HepG2 (cell line): ENCODE measurements at regions not wholly inside any gene's neighbourhood (a gene's known extent, or its start where the extent isn't known, plus 50 kb on each side); places are given as distances from the start of the nearest gene placed in this dataset.

Experiments used
- AKNA ChIP-seq: sonication (generic); formaldehyde crosslinking; IDR thresholded peaks from 2 replicates; pipeline ENCODE4 v1.4.0; 2020; ENCODE audit warnings: missing genetic modification reagents, borderline replicate concordance
- ARNTL ChIP-seq: sonication (generic); formaldehyde crosslinking; IDR thresholded peaks from 2 replicates; pipeline ENCODE4 v1.4.0; 2020; ENCODE audit warnings: mild to moderate bottlenecking, missing genetic modification reagents
- BCL6 ChIP-seq: IDR thresholded peaks from 2 replicates; pipeline ENCODE4 v1.6.1; 2016; ENCODE audit warnings: missing genetic modification reagents, missing compliant biosample characterization
- FOSL1 ChIP-seq: sonication (generic); formaldehyde crosslinking; IDR thresholded peaks from 2 replicates; pipeline ENCODE4 v1.9.0; 2021; ENCODE audit warnings: missing genetic modification reagents, borderline replicate concordance
- GFI1 ChIP-seq: sonication (generic); formaldehyde crosslinking; IDR thresholded peaks from 2 replicates; pipeline ENCODE4 v1.5.0; 2020; ENCODE audit warnings: missing genetic modification reagents, mild to moderate bottlenecking, borderline replicate concordance
- MTERF4 ChIP-seq: sonication (generic); formaldehyde crosslinking; IDR thresholded peaks from 2 replicates; pipeline ENCODE4 v1.8.0; 2023; ENCODE audit warnings: mild to moderate bottlenecking, missing genetic modification reagents
- MXD3 ChIP-seq: IDR thresholded peaks from 2 replicates; pipeline ENCODE4 v1.6.1; 2016; ENCODE audit warnings: mild to moderate bottlenecking, missing biosample characterization, missing genetic modification reagents
- RORA ChIP-seq: sonication (generic); formaldehyde crosslinking; IDR thresholded peaks from 2 replicates; pipeline ENCODE4 v1.5.0; 2020; ENCODE audit warnings: mild to moderate bottlenecking, missing genetic modification reagents, moderate library complexity
- ZBTB25 ChIP-seq: IDR thresholded peaks from 2 replicates; pipeline ENCODE4 v1.6.1; 2018; ENCODE audit warnings: missing genetic modification reagents
- ZBTB42 ChIP-seq: sonication (generic); formaldehyde crosslinking; IDR thresholded peaks from 2 replicates; pipeline ENCODE4 v1.5.0; 2020; ENCODE audit warnings: mild to moderate bottlenecking, missing genetic modification reagents
- ZFP41 ChIP-seq: sonication (generic); formaldehyde crosslinking; IDR thresholded peaks from 2 replicates; pipeline ENCODE4 v1.4.0; 2020; ENCODE audit warnings: mild to moderate bottlenecking, missing genetic modification reagents, borderline replicate concordance
- ZNF234 ChIP-seq: sonication (generic); formaldehyde crosslinking; conservative IDR thresholded peaks from 2 replicates; pipeline ENCODE4 v1.5.1; 2020; ENCODE audit warnings: mild to moderate bottlenecking, missing genetic modification reagents
- ZNF33B ChIP-seq: sonication (generic); formaldehyde crosslinking; IDR thresholded peaks from 2 replicates; pipeline ENCODE4 v1.5.1; 2020; ENCODE audit warnings: mild to moderate bottlenecking, missing genetic modification reagents
- ZNF350 ChIP-seq: sonication (generic); formaldehyde crosslinking; IDR thresholded peaks from 2 replicates; pipeline ENCODE4 v1.4.0; 2020; ENCODE audit warnings: mild to moderate bottlenecking, low read depth, missing genetic modification reagents, borderline replicate concordance
- ZNF496 ChIP-seq: sonication (generic); formaldehyde crosslinking; IDR thresholded peaks from 2 replicates; pipeline ENCODE4 v1.8.1; 2023; ENCODE audit warnings: mild to moderate bottlenecking, moderate library complexity, missing genetic modification reagents; ENCODE audit not compliant: insufficient replicate concordance
- ZNF616 ChIP-seq: sonication (generic); formaldehyde crosslinking; IDR thresholded peaks from 2 replicates; pipeline ENCODE4 v1.5.0; 2020; ENCODE audit warnings: low read depth, mild to moderate bottlenecking, missing genetic modification reagents
- ZNF652 ChIP-seq: IDR thresholded peaks from 2 replicates; pipeline ENCODE4 v1.6.1; 2016; ENCODE audit warnings: low read depth, borderline replicate concordance
- TF ChIP-seq, protein P1 (sequence below): sonication (generic); IDR thresholded peaks from 2 replicates; pipeline ENCODE4 v1.6.1; 2016; ENCODE audit warnings: low read depth, borderline replicate concordance

DNA sequence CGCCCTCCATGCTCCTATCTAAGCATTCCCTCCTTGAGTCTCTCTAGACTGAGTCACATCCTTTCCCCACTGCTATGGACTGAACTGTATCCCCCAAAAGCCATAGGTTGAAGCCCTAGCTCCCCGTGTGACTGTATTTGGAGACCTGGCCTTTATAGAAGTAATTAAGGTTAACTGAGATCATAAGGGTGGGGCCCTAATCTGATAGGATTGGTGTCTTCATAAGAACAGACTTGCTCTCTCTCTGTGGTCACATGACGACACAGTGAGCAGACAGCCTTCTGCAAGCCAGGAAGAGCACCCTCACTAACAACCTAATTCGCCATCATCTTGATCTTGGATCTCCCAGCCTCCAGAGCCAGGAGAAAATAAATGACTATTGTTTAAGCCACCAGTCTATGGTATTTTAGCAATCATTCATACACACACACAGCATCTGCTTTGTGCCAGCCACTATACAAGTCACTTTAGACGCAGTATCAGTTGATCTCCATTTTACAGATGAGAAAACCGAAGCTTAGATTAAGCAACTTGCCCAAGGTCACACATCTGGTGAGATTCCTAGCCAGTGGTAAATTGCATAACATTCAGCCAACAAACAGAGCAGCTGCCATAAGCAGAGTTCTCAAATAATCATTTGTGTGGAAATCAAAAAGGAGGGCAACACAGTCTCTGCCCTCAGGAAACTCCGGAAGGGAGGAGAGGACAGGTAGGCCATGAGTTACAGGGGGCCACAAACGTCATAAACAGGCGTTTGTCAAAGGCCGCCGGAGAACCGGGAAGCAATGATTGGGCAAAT is 66.3 kb upstream of the HES1 start (continued):
- TF ChIP-seq, protein P1, sequence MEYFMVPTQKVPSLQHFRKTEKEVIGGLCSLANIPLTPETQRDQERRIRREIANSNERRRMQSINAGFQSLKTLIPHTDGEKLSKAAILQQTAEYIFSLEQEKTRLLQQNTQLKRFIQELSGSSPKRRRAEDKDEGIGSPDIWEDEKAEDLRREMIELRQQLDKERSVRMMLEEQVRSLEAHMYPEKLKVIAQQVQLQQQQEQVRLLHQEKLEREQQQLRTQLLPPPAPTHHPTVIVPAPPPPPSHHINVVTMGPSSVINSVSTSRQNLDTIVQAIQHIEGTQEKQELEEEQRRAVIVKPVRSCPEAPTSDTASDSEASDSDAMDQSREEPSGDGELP, result peak; percentile 58; the same call in 1 of the 2 replicates
- no peak for TF ChIP-seq ZFP41 (CRISPR knock-in tag)
- no peak for TF ChIP-seq AKNA
- peak; percentile 76 for TF ChIP-seq ZBTB25 (CRISPR knock-in tag)
- TF ChIP-seq ZNF33B (CRISPR knock-in tag), result no peak
- TF ChIP-seq FOSL1 (CRISPR knock-in tag), result no peak
- no peak for TF ChIP-seq ZNF652 (CRISPR knock-in tag)
- no peak for TF ChIP-seq ZNF616 (CRISPR knock-in tag)
- peak; percentile 93 for TF ChIP-seq BCL6 (CRISPR knock-in tag)
- TF ChIP-seq ZNF496, result no peak
- no peak for TF ChIP-seq ZNF234 (CRISPR knock-in tag)
- peak; percentile 11; the same call in 1 of the 2 replicates for TF ChIP-seq ARNTL (CRISPR knock-in tag)
- TF ChIP-seq MTERF4 (CRISPR knock-in tag), result no peak
- TF ChIP-seq MXD3 (CRISPR knock-in tag), result no peak
- no peak; the same call in 1 of the 2 replicates for TF ChIP-seq ZNF350
- TF ChIP-seq RORA (CRISPR knock-in tag), result no peak
- TF ChIP-seq ZBTB42, result peak; percentile 95; the same call in 1 of the 2 replicates
- no peak for TF ChIP-seq GFI1 (CRISPR knock-in tag)
